Renal pelvis (tissue), 1 donor: ENCODE measurements at regions not wholly inside any gene's neighbourhood (a gene's known extent, or its start where the extent isn't known, plus 50 kb on each side); places are given as distances from the start of the nearest gene placed in this dataset.

ENCODE experiments used
- DNase-seq: peaks from one replicate; pipeline ENCODE4 v3.0.0-alpha.2; 2013

DNA sequence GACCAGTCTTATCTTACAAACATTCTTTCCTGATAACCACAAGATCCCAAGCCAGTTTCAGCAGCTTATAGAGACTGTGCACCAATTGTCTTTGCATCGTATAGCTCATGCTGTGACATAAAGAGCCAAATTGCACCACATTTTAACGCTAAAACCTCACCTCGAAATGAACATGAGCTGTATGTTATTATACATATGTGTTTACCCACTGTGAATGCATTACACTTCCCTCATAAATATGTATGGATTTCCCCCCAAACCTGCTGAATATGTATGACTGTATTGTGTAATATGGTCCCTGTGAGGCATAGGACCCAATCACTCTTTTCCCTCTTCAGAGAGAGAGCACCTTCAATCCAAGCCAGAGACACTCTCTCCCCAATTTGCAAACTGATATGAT is 692.4 kb downstream of the NLGN4X start:
- DNase-seq = no peak

- no peak for DNase-seq
Observed at GRCh38 chrX:5528057-5528456, 700.6 kb downstream of the NLGN4X start.

GRCh38 chrX:5526191-5526590 is 702.5 kb downstream of the NLGN4X start:
- DNase-seq = no peak

DNA sequence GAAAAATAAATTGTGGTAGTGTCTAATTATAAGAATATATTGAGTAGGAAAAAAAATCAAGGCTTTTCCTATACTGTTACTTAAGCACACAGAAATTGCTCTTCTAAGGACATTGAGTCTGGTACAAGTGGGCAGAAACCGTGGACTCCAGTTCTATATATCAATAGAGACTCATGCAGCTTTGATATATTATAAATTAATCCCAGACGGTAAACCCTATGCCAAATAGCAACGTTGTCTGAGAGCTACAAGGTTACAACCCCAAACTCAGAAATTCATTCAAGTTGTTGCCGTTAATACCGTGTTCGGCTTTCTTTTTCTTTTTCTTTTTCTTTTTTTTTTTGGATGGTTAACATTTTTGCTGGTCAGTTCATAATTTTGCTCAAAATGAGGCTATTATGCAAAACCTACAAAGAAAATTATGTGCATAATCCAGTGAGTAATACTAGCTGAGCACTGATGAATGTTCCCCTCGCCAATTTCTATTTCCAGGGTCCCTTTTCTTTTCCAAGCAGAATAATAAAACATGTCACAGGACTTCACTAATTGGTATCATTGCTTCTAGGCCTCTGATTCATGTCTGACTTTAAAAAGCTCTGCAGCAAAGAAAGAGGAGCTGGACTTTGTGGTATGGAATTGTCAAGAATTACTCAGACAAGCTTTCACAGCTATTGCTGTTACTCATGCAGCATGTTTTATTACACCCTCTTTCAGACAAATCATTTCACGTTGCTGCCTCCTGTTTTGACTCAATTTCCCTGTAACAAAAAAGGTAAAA is 737.7 kb downstream of the NLGN4X start:
- no peak for DNase-seq

- no peak for DNase-seq
Observed at GRCh38 chrX:5474282-5474681, 754.4 kb downstream of the NLGN4X start.

GRCh38 chrX:5458300-5458842 is 770.3 kb downstream of the NLGN4X start:
- DNase-seq = no peak

DNA sequence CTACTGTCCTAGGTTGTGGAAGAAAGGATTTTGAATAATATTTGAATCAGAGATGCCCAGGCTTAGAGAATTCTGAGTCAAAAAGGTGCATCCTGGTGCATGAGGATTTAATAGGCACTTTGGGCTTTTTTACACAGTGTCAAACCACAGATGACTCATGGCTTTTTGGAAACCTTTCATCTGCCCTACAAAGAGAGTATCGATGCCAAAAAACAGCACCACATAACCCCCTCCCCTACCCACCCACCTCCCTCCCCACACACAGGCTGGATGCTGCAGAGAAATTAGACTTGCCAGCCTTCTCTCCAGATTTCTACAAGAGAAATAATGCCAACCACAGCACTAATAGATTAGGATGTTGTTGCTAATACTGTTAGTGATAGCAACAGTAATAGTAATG is 779.3 kb downstream of the NLGN4X start:
- no peak for DNase-seq

DNA sequence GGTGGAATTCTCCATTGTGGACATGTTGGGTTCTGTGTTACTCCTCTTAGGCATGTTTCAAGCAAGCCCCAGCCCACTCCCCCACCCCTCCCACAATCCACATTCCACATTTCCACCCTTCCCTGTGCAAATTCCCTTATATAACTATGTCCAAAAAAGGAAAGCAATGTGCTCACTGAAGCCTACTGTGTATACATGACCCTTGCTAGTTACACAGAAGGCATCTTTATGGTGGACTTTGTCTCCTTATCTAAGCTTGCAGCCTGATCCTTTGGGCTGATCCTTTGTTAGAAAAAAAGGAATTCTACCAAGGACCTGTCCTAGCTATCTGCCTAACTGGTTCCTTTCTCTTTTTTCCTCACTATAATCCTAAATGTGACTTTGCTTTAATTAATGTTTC is 796.8 kb downstream of the NLGN4X start:
- no peak for DNase-seq

- DNase-seq = no peak
Observed at GRCh38 chrX:5425119-5425518, 803.5 kb downstream of the NLGN4X start.

- DNase-seq = no peak
Observed at GRCh38 chrX:5417381-5417780, 811.3 kb downstream of the NLGN4X start.

- DNase-seq = no peak
Observed at GRCh38 chrX:5415738-5416137, 812.9 kb downstream of the NLGN4X start.

GRCh38 chrX:5409106-5409505 is 819.6 kb downstream of the NLGN4X start:
- no peak for DNase-seq

DNA sequence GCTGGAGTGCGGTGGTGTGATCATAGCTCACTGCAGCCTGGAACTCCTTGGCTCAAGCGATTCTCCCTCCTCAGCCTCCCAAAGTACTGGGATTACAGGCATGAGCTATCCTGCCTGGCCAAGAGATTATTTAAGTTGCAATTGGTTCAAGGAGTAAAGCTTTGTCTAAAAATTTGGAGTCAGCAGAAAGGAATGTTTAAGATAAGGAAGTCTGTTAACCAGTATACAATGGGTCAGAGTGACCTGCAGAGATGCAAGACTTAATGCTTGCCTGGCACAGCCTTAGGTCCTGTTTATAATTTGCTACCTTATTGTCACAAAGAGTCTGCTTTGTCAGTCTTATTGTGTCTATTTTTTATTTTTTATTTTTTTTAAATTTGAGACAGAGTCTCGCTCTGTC is 826.2 kb downstream of the NLGN4X start:
- no peak for DNase-seq

DNA sequence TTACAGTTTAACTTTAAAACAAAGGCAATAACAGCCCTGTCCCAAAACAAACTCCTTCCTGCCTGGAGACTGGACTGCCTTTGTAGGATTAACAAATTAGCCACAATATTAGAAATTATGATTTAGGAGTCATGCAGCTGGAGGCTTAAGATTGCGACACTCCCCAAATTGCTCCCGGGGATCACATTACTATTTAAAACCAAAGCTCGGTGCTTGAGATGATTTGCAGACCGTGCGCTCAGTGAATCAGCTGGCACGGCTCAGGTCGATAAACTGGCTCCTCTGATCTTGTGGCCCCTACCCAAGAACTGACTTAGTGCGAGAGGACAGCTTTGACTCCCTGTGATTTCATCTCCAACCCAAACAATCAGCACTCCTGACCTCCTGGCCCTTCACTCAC is 829.3 kb downstream of the NLGN4X start:
- DNase-seq = no peak

DNA sequence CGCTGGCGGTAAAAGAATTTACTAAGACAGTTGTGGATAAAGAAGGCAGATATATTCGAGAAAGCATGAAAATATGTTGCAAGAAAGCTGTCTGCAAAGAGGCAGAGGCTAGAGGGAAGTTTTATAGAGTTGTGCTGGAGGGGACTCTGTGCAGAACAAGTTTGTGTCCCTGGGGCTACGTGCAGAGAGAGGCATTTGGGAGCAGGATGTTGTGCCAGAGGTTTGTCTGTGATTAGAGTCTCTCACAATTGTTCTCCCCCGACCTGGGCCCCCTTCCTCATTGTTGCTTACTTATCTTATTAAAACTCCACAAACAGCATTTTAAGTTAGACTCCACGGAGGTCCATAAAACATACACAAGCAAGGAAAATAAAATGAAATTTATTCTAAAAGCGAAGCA is 831.3 kb downstream of the NLGN4X start:
- DNase-seq = no peak

- DNase-seq = no peak
Observed at GRCh38 chrX:5390376-5390775, 838.3 kb downstream of the NLGN4X start.

DNA sequence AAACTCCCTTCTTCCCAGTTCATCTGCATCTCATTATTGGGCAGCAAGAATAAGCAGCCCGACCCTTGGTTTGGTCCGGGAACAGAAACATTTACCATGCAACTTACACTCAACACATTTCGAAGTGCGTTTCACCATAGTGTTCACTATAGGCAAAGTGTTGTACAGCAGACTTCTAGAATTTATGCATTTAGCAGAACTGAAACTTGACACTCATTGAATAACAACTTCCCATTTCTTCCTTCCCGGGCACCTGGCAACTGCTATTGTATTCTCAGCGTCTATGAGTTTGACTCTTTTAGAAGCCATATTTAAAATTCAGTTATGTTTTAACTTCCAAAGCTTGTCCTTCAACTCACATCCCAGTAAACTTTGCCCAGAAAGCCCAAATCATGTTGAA is 840.6 kb downstream of the NLGN4X start:
- DNase-seq = no peak

- no peak for DNase-seq
Observed at GRCh38 chrX:5380426-5380825, 848.2 kb downstream of the NLGN4X start.

GRCh38 chrX:5341902-5342301 is 886.8 kb downstream of the NLGN4X start:
- no peak for DNase-seq

- no peak for DNase-seq
Observed at GRCh38 chrX:5337160-5337559, 891.5 kb downstream of the NLGN4X start.

DNA sequence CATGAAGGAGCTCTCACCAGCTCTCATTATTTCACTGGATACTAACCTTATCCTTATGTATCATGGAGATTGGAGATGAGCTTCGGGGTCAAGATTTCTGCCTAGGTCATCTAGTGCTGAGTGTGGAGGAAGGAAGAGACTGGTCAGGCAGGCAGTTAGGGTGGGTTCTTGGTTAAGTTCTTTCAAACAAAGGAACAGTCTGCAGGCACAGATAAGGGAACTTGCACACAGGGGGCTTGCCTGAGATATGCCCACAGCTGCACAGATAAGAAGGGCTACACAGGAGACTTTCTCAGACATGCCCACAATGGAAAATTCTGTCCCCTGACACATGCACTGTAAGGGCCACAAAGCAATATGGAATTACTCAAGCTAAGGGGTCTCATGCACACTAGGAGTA is 904.1 kb downstream of the NLGN4X start:
- DNase-seq = no peak

- no peak for DNase-seq
Observed at GRCh38 chrX:5314148-5314547, 914.5 kb downstream of the NLGN4X start.

DNA sequence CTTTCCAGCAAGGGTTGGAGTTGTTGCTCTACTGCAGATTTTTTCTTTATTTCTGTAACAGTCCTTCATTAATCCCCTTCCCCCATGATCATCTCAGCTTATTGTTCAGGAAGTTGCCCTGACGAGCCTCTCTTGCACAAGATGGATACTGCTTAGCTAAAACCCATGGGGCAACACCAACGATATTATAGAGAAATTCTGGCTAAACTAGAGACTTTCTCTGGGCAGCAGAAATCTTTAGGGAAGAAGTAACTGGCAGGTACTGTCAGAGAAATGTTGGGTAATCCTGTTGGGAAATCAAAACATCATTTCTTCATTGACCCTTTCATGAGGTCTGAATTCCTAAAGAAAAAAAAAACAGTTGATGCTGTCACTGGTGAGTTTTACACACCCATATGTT is 921.3 kb downstream of the NLGN4X start:
- no peak for DNase-seq

- DNase-seq = no peak
Observed at GRCh38 chrX:5306654-5307121, 922.0 kb downstream of the NLGN4X start.
